Activated CD4-positive, alpha-beta T cell treated with anti-CD3 and anti-CD28 coated beads for 4 hours (primary cell): ENCODE measurements at regions not wholly inside any gene's neighbourhood (a gene's known extent, or its start where the extent isn't known, plus 50 kb on each side); places are given as distances from the start of the nearest gene placed in this dataset.
"Not testable (repeated sequence)": the region's sequence is repeated elsewhere in the genome, so short reads cannot be mapped to it uniquely, and the experiment has no call there.

Experiments
- DNase-seq, 2 donors: peaks; one replicate each; pipeline ENCODE4 v3.0.0-alpha.2; 2020

DNA sequence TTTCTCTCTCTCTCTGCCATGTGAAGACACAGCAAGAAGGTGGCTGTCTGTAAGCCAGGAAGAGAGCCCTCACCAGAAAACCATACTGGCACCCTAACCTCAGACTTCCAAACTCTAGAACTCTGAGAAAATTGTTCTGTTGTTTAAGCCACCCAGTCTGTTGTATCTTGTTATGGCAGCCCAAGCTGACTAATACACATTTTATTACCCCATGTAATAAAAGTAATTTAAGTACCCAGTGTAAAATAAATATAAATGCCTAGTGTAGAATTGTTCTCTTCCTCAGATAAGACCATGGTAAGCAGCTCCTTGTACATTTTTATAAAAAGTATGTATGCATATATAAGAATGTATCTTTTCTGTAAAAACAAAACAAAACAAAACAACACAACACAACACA is 119.7 kb downstream of the DTL start:
- DNase-seq = no peak

- DNase-seq = no peak
Measured at GRCh38 chr1:212157252-212157651, 121.7 kb downstream of the DTL start.

- DNase-seq = no peak
Measured at GRCh38 chr1:212158912-212159796, 123.6 kb downstream of the DTL start.

DNA sequence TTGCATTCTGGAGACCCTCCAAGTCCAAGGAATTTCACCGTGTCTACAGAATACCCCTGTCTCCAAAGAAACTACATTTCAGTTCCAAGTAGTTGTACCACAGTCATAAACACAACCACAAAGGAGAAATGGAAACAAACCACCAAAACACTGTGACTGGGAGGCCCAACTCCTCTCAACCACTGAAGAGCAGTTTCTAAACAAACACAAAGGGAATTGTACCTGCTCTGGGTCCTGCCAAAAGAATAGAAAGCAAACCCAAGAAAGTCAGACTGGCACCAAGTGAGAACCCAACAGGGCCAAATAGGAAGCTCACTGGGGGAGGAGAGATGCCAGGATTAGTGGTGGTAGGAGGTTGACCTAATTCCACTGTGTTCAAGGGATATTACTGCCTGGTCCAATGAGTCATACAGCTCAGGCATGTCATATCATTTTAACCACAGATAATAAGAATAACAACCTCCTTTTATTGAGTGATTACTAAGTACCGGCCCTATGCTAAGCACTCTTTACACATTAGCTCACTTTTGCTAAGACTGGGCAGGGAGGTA is 123.9 kb upstream of the PPP2R5A start:
- no peak for DNase-seq

GRCh38 chr1:212162635-212163034 is 122.6 kb upstream of the PPP2R5A start:
- DNase-seq = no peak

GRCh38 chr1:212164095-212164872 is 120.9 kb upstream of the PPP2R5A start:
- no peak for DNase-seq

GRCh38 chr1:212166244-212166643 is 119.0 kb upstream of the PPP2R5A start:
- no peak for DNase-seq

- DNase-seq = no peak
Measured at GRCh38 chr1:212166644-212167043, 118.6 kb upstream of the PPP2R5A start.

DNA sequence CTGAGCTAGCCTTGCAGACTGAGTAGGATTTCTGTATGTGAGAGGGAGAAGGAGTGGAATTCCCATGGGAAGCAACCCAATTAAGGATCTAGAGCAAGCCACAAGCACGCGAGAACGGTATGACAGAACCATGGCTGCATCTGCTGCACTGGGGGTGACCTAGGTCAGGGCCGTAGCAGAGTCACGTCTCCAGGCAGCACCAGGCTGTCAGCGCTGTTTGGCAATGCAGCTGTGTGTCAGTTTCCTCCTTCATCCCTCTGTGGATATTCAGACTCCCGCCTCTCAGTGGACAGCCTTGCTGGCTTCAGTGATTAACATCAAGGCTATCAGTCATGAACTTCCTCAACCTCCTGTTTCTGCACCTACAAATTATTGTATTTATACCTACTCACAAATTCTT is 118.1 kb upstream of the PPP2R5A start:
- no peak for DNase-seq

DNA sequence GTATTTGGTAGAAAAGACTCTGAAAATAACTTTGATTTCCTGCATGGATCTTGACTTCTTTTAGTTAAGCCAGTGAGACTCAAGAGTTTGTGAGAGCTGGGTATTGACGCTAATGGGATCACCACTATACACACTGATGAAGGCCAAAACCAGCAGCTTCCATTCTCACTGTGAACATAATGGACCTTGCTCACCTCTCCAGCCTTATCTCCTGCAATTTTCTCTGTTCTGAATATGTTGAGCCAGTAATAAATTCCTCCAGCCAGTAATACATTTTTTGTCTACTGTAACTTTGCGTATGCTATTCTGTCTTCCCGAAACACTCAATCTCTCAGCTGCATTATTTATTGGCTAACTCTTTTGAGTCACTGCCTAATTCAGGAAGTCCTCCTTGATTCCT is 111.6 kb upstream of the PPP2R5A start:
- DNase-seq = no peak

GRCh38 chr1:212174295-212174694 is 110.9 kb upstream of the PPP2R5A start:
- DNase-seq = not testable (repeated sequence)

- no peak for DNase-seq
Measured at GRCh38 chr1:212177542-212177941, 107.7 kb upstream of the PPP2R5A start.

DNA sequence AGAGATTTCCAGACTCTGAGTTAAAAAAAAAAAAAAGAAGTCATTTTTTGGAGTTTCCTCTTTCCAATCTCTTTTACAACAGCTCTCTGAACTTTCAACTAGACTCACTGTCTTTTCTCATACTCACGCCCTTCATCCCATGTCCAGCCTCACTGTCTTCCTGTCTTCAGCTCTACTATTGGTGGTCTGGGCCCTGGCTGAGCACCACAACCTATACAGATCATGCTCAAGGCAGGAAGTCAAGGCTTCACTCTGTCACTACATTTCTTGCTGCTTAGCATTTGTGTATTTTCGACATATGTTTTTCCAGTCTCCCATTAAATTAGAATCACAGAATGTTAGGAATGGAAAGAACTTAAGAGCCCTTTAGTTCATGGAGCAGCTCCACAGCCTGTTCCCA is 106.4 kb upstream of the PPP2R5A start:
- DNase-seq = no peak

DNA sequence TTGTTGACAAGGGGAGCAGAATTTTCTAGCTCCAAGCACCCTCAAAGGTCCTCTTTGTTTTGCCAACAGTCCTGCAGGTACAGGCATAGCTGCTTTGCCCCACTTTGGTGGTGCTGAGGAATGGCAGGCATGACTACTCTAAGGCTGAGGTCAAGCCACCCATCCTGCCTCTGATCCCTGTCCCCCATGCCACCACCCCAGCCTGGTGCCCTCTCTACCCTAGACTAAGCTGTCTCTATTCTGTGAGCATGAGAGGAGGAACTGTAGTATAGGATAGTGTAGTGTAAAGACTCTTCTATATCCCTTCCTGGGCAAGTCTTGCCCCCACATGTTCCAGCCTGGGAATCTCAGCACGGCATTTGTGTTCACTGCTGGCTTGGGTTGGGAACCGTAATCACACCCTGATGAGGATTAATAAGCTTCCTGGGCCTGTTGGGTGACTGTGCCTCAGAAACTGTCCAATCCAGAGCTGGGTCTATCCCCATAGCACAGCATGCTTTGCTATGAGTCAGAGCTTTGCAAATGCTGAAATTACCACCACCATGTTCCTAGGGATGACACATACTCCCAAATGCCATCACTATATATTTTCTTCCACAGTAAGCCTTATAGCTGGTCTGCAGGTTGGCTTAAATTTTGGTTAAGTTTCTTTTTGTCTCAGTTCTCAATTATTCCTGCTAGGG is 105.7 kb upstream of the PPP2R5A start:
- DNase-seq = no peak

DNA sequence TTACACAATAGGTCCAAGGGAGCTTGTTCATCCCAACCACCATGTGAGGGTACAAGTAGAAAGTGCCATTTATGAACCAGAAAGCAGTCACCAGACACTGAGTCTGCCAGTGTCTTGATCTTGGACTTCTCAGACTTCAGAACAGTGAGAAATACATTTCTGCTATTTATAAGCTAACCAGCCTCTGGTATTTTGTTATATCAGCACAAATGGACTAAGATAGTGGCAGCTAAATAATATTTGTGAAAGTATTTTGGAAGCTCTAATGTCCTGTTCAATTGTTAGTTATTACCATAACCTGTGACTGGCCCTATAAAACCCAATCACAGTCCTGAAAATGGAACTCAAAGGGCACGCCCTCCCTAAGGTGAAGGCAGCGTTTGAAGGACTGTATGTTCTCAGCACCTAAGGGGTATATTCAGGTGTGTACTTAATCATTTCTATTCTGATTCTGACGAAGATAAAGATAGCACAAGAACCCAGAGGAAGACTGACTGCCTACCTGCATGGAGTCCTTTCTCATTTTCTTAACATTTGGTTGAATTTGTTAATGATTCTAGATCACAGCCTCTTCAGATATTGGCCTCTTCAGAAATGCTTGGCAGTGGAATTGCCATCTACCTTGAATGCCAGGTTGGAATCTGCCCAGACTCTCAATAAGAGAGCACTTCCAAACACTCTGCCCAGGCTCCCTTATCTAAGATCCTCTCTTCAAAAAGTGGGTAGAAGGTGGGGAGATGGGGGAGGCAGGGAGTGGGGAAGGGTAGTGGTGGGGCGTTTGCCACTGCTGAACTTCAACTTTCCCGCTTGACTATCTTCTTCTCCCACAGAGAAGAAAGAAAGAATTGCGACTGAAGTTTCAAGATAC is 104.0 kb upstream of the PPP2R5A start:
- DNase-seq = no peak

GRCh38 chr1:212182171-212182570 is 103.0 kb upstream of the PPP2R5A start:
- DNase-seq = no peak

- DNase-seq = no peak
Measured at GRCh38 chr1:212182579-212182978, 102.6 kb upstream of the PPP2R5A start.

DNA sequence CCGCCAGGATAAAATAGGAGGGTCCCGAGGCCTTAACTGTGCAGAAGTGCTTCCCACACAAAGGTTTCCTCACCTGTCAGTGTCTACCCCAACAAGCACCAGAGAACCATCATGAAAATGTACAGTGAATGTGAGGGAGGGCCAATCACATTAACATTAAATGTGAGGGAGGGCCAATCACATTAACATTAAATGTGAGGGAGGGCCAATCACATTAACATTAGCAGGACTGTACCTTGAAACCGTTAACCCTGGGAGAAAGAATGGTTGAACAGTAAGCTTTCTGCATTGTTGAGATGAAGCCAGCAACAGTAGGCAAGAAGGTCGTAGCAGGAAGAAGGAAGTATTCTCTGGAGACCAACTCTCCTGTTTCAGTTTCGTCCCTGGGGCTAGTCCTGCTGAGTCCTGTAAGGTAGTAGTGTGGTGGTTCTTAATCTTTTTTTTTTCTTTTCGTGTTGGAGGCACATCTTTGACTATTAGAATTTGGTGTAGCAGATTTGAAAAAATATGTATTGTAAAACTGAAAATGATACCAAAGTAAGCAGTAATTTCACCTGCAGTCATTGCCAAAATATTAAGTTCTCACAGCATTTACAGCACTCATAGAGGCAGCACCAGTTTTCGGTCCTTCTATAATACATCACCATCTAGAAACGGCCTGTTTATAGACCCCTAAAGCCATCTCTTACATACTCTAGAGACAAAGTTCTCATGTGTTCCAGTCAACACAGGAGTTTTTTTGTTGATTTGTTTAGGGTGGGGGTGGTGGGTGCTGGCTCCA is 98.6 kb upstream of the PPP2R5A start:
- DNase-seq = peak in 1 of 2 donors; percentile 8

DNA sequence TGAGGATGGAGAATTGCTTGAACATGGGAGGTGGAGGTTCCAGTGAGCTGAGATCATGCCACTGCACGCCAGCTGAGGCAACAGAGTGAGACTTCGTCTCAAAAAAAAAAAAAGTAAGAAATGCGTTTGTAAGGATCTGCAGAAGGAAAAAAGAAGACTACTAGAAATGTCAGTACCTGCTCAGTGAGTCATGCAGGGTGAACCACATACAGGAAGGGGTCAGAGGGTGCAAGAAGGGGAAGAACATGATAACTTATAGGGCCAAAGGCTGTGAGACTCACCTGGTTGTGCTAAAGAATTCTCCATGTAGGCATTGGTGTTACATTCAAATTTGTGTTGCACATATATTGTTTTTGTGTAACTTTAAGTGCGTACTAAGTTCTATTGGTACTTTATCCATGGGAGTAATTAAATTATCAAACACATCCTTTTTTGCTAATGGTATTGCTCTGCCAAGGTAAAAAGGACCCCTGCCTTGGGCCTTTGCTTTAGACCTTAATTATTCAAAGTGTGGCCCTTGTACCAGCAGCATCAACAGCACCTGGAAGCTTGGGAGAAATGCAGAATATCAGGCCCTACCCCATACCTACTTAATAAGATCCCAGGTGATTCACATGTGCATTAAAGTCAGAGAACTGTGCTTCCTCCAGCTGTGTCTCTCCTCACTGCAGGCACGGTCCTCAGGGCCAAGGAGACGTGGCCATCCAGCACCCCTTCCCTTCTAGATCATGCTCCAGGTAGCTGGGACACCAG is 96.4 kb upstream of the PPP2R5A start:
- DNase-seq = no peak

DNA sequence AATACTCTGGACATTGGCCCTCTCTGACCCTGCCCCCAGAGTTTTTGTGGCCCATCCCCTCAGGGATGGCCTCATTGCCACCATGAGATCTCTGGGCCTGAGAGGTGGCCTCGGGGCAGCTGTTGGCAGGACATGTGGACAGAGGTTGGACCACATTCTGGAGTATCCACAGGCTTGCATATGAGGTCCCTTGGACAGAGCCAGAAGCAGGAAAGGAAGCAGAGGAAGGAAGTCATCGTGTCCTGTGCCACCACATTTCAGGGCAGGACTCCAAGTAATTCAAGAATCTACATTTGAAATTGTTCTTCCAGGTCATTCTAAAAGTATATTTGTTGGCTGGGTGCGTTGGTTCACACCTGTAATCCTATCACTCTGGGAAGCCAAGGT is 95.9 kb upstream of the PPP2R5A start:
- DNase-seq = no peak

DNA sequence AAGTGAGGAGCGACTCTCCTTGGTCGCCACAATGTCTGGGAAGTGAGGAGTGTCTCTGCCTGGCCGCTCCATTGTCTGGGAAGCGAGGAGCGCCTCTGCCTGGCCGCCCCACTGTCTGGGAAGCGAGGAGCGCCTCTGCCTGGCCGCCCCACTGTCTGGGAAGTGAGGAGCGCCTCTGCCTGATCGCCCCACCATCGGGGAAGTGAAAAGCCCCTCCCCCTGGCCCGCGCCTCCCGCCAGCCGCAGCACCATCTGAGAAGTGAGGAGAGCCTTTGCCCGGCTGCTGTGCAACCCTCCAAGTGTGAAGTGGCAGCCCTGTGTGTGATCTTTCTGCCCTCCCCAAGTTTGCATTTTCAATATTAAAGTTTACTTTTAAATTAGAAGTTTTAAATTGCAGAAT is 95.0 kb upstream of the PPP2R5A start:
- DNase-seq = no peak
